ENCODE measurements at regions not wholly inside any gene's neighbourhood (a gene's known extent, or its start where the extent isn't known, plus 50 kb on each side); places are given as distances from the start of the nearest gene placed in this dataset.
A peak's percentile ranks its signal among the peaks of the same experiment; 100 is the strongest.

GRCh38 chr3:144164352-144164751 lies 192.7 kb downstream of the DIPK2A start:
- H3K27ac Mint-ChIP-seq: no peak overlapping the region
- no peak overlapping the region for H3K4me3 Mint-ChIP-seq
- DNase-seq: no peak
- H3K4me1 Mint-ChIP-seq: no peaks in the 10 kb centered on the region
- H3K27me3 Mint-ChIP-seq: peaks cover 0 to 16% (median 6%) of the 10 kb centered on the region in 5 donors
- no peak for ATAC-seq
- POLR2A ChIA-PET: no interaction called here
- H3K36me3 Mint-ChIP-seq: peaks cover 0 to 2% (median 0%) of the 10 kb centered on the region in 3 donors
- H3K9me3 Mint-ChIP-seq: peaks cover 0 to 14% (median 5%) of the 10 kb centered on the region in 9 donors

DNA sequence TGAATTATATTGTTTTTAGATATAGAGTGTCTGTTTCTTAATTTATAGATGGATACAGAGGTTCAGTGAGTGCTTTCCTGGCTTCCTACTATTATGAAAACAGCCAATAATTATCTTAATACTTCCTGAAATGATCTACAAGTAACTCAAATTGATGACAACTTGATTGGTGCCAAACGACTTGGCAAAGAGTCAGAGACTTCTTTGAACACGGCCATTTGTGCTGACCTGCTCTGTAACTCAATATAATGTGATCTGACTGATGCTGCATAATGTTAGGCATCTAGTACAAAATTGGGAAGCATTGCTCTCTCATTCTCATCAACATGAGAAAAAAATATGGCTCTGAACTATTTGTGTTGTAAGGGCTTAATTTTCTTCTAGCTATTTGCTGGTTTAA lies 193.9 kb downstream of the DIPK2A start:
- H3K4me3 Mint-ChIP-seq: no peak overlapping the region
- peaks cover 0 to 4% (median 0%) of the 10 kb centered on the region in 9 donors for H3K9me3 Mint-ChIP-seq
- H3K27me3 Mint-ChIP-seq: peaks cover 0 to 16% (median 6%) of the 10 kb centered on the region in 5 donors
- peaks cover 0 to 2% (median 0%) of the 10 kb centered on the region in 3 donors for H3K36me3 Mint-ChIP-seq
- POLR2A ChIA-PET: no interaction called here
- DNase-seq (no peak), ATAC-seq (no peak)
- H3K4me1 Mint-ChIP-seq: no peaks in the 10 kb centered on the region
- no peak overlapping the region for H3K27ac Mint-ChIP-seq

DNA sequence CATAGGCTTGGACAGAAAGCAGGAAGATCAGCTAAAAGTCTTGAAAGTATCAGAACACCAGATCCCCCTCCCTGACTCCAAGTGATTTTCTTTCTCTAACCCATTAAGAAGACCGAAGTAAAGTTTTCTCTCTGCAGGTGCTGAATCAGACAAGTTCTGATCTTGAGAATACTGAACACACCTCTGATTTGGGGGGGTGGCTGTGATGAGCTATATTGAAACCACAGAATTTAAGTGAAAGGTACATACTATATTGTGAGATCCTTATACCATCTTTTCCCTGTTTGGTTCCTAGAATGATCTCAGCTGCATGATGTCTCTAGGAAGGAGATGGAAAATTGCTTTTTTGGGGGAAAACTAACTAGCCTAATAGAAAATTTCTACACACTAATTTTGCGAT lies 196.0 kb downstream of the DIPK2A start:
- Mint-ChIP-seq H3K9me3 (peaks cover 0 to 4% (median 0%) of the 10 kb centered on the region in 9 donors), H3K36me3 (peaks cover 0 to 2% (median 0%) of the 10 kb centered on the region in 3 donors), H3K4me3 (no peak overlapping the region), H3K4me1 (no peaks in the 10 kb centered on the region), H3K27ac (no peak overlapping the region), H3K27me3 (peaks cover 0 to 16% (median 8%) of the 10 kb centered on the region in 5 donors)
- no peak for ATAC-seq
- no peak for DNase-seq
- POLR2A ChIA-PET: no interaction called here

DNA sequence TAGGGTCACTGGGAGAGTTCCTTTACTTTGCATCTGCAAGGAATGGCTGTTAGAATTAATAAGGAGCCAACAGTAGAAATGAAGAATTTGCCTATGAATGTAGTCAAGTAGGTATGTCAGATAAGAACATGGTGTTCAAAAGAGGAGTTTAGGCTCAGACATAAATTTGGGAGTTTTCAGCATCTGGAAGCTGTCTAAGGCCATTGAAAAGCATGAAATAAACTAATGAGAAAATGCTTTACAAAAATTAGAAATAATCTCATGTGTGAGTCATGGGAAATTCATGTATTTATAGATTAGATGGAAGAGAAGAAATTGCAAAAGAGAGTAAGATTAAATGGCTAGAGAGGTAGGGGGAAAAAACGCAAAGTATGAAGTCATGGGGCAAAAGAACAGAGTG lies 201.9 kb downstream of the DIPK2A start:
- no peak overlapping the region for H3K4me3 Mint-ChIP-seq
- H3K36me3 Mint-ChIP-seq: no peaks in the 10 kb centered on the region
- no peak overlapping the region for H3K27ac Mint-ChIP-seq
- no peaks in the 10 kb centered on the region for H3K9me3 Mint-ChIP-seq
- DNase-seq (no peak), ATAC-seq (no peak)
- H3K27me3 Mint-ChIP-seq: peaks cover 0 to 3% (median 0%) of the 10 kb centered on the region in 5 donors
- no peaks in the 10 kb centered on the region for H3K4me1 Mint-ChIP-seq
- POLR2A ChIA-PET: no interaction called here

DNA sequence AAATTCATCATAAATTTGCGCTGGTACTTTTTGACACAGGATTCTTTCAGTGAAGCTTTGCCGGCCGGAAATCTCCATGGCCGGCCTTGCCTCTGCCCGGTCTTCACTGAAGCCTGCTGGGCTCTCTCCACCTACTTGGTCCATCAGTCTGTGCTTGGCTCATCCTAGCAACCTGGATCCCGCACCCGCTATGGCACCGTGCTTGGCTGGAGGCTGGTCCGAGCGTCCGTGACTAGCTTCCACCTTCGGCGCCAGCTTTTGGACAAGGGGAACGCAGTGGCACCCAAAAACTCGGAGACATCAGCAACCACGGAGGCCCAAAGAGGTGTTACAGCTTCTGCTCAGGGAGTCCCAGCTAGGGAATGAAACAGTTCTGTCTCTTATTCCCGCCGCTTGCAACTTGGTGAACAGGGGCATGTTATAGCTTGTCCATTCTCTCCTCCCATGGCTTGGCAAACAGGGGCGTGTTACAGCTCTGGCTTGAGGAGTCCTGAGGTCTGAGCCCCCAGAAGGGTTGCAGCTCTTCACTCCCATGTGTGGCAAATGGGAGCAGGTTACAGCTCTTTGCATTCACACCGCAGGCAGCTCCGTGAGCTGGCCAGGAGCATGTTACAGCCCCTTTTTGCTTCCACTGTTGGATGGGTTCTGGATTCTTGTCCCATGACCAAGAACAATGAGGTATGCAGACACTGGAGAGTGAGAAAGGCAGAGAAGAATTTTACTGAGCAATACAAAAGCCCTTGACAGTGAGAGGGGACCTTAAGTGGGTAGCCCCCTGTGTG lies 204.2 kb downstream of the DIPK2A start:
- Mint-ChIP-seq H3K27ac (no peak overlapping the region), H3K9me3 (no peaks in the 10 kb centered on the region), H3K4me1 (no peaks in the 10 kb centered on the region), H3K36me3 (no peaks in the 10 kb centered on the region), H3K4me3 (peak overlapping the region in 1 of 10 donors; percentile 31), H3K27me3 (peaks cover 0 to 3% (median 0%) of the 10 kb centered on the region in 5 donors)
- ATAC-seq: no peak
- DNase-seq: no peak
- POLR2A ChIA-PET: no interaction called here

DNA sequence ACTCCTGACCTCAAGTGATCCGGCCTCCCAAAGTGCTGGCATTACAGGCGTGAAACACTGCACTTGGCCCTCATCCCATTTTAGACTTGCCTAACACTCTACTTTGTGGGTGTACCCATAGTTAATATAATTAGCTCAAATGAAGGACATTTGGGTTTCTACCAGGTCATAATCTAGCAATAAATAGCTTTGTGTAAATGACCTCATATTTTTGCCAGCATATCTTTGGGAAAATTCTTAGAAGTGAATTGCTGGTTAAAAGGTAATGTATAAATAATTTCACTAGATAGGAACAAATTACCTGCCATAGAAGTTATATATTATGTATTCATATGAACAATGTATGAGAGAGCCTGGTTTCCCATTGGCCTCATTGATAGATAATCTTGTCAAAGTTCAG lies 206.0 kb downstream of the DIPK2A start:
- H3K4me1 Mint-ChIP-seq: no peaks in the 10 kb centered on the region
- no peak overlapping the region for H3K27ac Mint-ChIP-seq
- H3K4me3 Mint-ChIP-seq: no peak overlapping the region
- ATAC-seq (no peak), DNase-seq (no peak)
- no peaks in the 10 kb centered on the region for H3K27me3 Mint-ChIP-seq
- POLR2A ChIA-PET: no interaction called here
- no peaks in the 10 kb centered on the region for H3K9me3 Mint-ChIP-seq
- no peaks in the 10 kb centered on the region for H3K36me3 Mint-ChIP-seq

GRCh38 chr3:144178607-144179006 lies 207.0 kb downstream of the DIPK2A start:
- POLR2A ChIA-PET: no interaction called here
- H3K27ac Mint-ChIP-seq: no peak overlapping the region
- DNase-seq (no peak), ATAC-seq (no peak)
- H3K27me3 Mint-ChIP-seq: no peaks in the 10 kb centered on the region
- no peaks in the 10 kb centered on the region for H3K36me3 Mint-ChIP-seq
- H3K4me3 Mint-ChIP-seq: no peak overlapping the region
- H3K9me3 Mint-ChIP-seq: no peaks in the 10 kb centered on the region
- H3K4me1 Mint-ChIP-seq: no peaks in the 10 kb centered on the region

DNA sequence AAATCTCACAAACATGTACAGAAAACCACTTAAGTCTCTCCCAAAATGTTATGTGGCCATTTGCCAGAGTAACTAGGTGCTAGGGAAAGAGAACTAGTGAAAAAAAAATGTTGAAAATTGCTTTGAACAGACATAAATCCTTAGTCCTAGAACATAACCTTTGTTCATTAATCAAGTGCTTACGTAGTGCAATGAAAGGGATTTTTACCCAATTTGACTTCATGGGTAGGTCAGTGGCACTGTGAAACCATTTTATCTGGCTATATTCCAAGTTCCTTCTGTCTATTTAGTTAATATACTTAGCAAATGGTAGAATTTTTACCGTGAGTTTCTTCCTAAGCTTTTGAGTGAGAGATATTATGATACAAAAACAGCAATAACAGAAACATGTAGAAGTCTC lies 209.4 kb downstream of the DIPK2A start:
- H3K27ac Mint-ChIP-seq: no peak overlapping the region
- POLR2A ChIA-PET: no interaction called here
- ATAC-seq: no peak

DNA sequence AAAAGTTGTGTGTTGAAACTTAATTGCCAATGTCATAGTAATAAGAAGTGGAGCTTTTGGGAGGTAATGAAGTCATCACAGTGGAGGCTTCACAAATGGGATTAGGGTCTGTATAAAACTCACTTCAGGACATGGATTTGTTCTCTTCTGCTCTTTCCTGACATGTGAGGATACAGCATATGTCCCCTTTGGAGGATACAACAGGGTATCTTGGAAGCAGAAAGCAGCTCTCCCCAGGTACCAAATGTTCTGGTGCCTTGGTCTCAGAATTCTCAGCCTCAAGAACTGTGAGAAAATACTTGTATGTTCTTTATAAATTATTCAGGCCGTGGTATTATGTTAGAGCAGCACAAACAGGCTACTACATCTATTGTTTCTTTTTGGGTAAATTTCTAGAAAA lies 210.9 kb downstream of the DIPK2A start:
- POLR2A ChIA-PET: no interaction called here
- Mint-ChIP-seq H3K4me3 (no peak overlapping the region), H3K36me3 (peaks cover 0 to 13% (median 4%) of the 10 kb centered on the region in 3 donors), H3K9me3 (peaks cover 0 to 22% (median 9%) of the 10 kb centered on the region in 9 donors), H3K4me1 (peaks cover 0 to 5% (median 2%) of the 10 kb centered on the region in 4 donors), H3K27ac (peak overlapping the region in 1 of 10 donors; percentile 35), H3K27me3 (no peaks in the 10 kb centered on the region)
- DNase-seq: no peak
- ATAC-seq: no peak

More for the DNA sequence above, 209.4 kb downstream of the DIPK2A start:
- Mint-ChIP-seq H3K4me1 (no peaks in the 10 kb centered on the region), H3K4me3 (no peak overlapping the region), H3K36me3 (peaks cover 0 to 12% (median 4%) of the 10 kb centered on the region in 3 donors), H3K27me3 (no peaks in the 10 kb centered on the region), H3K9me3 (peaks cover 0 to 19% (median 7%) of the 10 kb centered on the region in 9 donors)
- DNase-seq: no peak

GRCh38 chr3:144185276-144185675 lies 213.7 kb downstream of the DIPK2A start:
- Mint-ChIP-seq H3K4me1 (peaks cover 2 to 18% (median 13%) of the 10 kb centered on the region in 4 donors), H3K36me3 (peaks cover 0 to 13% (median 4%) of the 10 kb centered on the region in 3 donors), H3K9me3 (peaks cover 0 to 22% (median 9%) of the 10 kb centered on the region in 9 donors), H3K4me3 (no peak overlapping the region), H3K27me3 (no peaks in the 10 kb centered on the region), H3K27ac (no peak overlapping the region)
- no peak for DNase-seq
- POLR2A ChIA-PET: no interaction called here
- no peak for ATAC-seq

DNA sequence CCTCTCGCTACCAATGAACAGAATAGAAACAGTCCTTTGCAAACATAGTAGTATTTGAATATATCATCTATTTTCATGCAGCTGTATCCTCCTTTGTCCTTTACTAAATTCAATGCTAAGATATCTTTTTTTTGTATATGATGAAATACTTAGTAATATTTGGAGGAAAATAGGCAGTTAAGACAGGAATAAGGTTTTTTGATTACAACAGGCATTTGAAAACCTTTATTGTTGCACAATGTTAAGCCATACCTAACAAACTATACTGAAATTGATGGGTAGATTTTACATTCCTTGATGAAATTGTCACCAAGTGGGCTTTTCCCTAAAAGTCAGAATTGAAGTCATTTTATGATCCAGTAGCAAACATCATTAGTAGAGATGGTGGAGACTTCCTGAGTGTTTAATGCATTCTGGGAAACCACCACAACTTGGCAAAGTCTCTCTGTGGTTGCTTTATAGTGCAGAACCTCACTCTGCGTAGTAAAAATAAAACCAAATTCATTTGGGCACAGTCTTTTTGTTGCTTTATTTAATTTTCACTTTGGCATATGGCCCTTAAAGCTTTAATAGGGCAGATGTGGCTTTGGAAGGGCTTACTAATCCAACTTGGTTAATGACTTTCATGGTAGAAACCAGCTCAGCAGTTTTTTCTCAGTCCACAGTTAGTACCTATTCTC lies 216.0 kb downstream of the DIPK2A start:
- DNase-seq (peak in 1 of 10 donors; percentile 15), ATAC-seq (peak in 1 of 2 donors; percentile 43)
- peaks cover 2 to 18% (median 13%) of the 10 kb centered on the region in 4 donors for H3K4me1 Mint-ChIP-seq
- H3K36me3 Mint-ChIP-seq: peaks cover 0 to 13% (median 4%) of the 10 kb centered on the region in 3 donors
- peak overlapping the region in 3 of 10 donors; percentile 19 to 56 (median 23) for H3K4me3 Mint-ChIP-seq
- no peaks in the 10 kb centered on the region for H3K27me3 Mint-ChIP-seq
- POLR2A ChIA-PET: no interaction called here
- peaks cover 0 to 33% (median 10%) of the 10 kb centered on the region in 9 donors for H3K9me3 Mint-ChIP-seq
- H3K27ac Mint-ChIP-seq: peak overlapping the region in 4 of 10 donors; percentile 23 to 63 (median 56)

GRCh38 chr3:144189044-144189443 lies 217.4 kb downstream of the DIPK2A start:
- ATAC-seq: no peak
- H3K27me3 Mint-ChIP-seq: no peaks in the 10 kb centered on the region
- DNase-seq: no peak
- peak overlapping the region in 1 of 10 donors; percentile 61 for H3K27ac Mint-ChIP-seq
- peaks cover 0 to 22% (median 9%) of the 10 kb centered on the region in 3 donors for H3K36me3 Mint-ChIP-seq
- H3K4me1 Mint-ChIP-seq: peaks cover 2 to 18% (median 13%) of the 10 kb centered on the region in 4 donors
- peak overlapping the region in 1 of 10 donors; percentile 1 for H3K4me3 Mint-ChIP-seq
- peaks cover 7 to 47% (median 14%) of the 10 kb centered on the region in 9 donors for H3K9me3 Mint-ChIP-seq
- POLR2A ChIA-PET: no interaction called here

DNA sequence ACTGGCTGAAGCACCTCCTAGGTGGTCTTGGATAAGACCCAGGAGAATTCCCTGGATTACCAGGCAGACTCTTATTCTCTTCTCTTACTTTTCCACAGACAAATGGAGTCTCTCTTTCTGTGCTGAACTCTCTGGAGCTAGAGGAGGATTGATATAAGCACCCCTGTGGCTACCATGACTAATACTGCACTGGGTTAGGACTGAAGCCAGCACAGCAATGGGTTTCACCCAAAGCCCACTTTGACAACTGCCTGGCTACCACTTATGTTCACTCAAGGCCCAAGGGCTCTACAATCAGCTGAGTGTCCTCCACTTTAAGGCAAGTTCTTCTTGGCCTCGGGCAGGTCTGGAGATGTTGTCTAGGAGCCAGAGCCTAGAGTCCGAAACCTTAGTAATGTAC lies 225.5 kb downstream of the DIPK2A start:
- POLR2A ChIA-PET: no interaction called here
- Mint-ChIP-seq H3K4me3 (no peak overlapping the region), H3K9me3 (peaks cover 0 to 44% (median 31%) of the 10 kb centered on the region in 9 donors), H3K36me3 (peaks cover 0 to 32% (median 7%) of the 10 kb centered on the region in 3 donors), H3K4me1 (no peaks in the 10 kb centered on the region), H3K27ac (no peak overlapping the region), H3K27me3 (peaks cover 0 to 6% (median 1%) of the 10 kb centered on the region in 5 donors)
- DNase-seq (no peak), ATAC-seq (no peak)

All from naive thymus-derived CD8-positive, alpha-beta T cell (primary cell).